Cardiac fibroblast (primary cell): ENCODE measurements at regions not wholly inside any gene's neighbourhood (a gene's known extent, or its start where the extent isn't known, plus 50 kb on each side); places are given as distances from the start of the nearest gene placed in this dataset.
A peak's percentile ranks its signal among the peaks of the same experiment; 100 is the strongest.

Experiments used
- DNase-seq, 2 donors: peaks; one replicate each; pipeline versions ENCODE4 v3.0.0 to v3.0.0-alpha.2; 2010; ENCODE audit warnings: low read depth in 2 of 2
- H3K4me3 ChIP-seq, 2 donors: replicated peaks in 1 of 2; 1 replicate in 1 of 2; 2 replicates in 1 of 2; pipeline ENCODE4 v1.5.1; 2011; ENCODE audit warnings: low read depth in 2 of 2, low read length in 2 of 2, mild to moderate bottlenecking in 2 of 2, moderate library complexity in 1 of 2
- TF ChIP-seq, protein P1 (sequence below): IDR thresholded peaks from one replicate; pipeline ENCODE4 v1.5.1; 2011; ENCODE audit warnings: low read depth, mild to moderate bottlenecking, low read length, inconsistent platforms

DNA sequence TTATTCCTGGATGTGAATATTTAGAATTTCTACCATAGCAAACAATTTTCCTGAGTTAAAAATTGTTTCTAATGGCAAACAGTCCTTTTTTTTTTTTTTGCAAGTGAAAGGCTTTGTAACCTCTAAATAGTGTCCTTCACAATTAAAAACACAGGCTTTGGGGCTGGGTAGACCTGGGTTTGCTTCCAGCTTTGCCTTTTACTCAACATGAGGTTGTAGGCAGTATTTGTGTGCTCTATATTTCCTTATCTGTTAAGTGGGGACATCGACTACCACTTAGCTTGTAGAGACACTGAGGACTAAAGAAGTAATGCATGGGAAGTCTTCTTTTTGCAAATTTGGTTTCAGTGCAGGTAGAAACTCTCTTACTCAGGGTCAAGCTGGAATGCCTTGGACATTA is 169.4 kb upstream of the GRB10 start:
- no peak for DNase-seq
- TF ChIP-seq, protein P1, sequence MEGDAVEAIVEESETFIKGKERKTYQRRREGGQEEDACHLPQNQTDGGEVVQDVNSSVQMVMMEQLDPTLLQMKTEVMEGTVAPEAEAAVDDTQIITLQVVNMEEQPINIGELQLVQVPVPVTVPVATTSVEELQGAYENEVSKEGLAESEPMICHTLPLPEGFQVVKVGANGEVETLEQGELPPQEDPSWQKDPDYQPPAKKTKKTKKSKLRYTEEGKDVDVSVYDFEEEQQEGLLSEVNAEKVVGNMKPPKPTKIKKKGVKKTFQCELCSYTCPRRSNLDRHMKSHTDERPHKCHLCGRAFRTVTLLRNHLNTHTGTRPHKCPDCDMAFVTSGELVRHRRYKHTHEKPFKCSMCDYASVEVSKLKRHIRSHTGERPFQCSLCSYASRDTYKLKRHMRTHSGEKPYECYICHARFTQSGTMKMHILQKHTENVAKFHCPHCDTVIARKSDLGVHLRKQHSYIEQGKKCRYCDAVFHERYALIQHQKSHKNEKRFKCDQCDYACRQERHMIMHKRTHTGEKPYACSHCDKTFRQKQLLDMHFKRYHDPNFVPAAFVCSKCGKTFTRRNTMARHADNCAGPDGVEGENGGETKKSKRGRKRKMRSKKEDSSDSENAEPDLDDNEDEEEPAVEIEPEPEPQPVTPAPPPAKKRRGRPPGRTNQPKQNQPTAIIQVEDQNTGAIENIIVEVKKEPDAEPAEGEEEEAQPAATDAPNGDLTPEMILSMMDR, result no peak
- H3K4me3 ChIP-seq, result no peak overlapping the region

DNA sequence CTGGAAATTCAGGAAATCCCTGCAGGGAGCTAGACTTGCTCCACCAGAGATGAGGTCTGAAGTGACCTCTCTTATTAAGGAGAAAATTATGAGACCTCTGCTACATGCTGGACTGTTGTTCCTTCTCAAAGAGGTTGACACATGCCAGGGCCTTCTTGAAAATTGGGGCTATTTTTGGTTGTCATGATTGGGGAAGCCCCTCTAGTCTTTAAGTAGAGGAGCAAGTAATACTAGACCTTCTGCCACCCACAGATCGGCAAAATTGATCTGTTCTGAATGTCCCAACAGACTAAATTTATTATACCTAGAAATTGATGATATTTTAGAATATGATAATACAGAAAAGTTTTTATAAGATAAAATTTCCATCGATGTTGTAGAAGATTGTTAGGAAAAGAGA is 160.8 kb upstream of the GRB10 start:
- no peak overlapping the region for H3K4me3 ChIP-seq
- DNase-seq, result no peak
- TF ChIP-seq, protein P1, result no peak

DNA sequence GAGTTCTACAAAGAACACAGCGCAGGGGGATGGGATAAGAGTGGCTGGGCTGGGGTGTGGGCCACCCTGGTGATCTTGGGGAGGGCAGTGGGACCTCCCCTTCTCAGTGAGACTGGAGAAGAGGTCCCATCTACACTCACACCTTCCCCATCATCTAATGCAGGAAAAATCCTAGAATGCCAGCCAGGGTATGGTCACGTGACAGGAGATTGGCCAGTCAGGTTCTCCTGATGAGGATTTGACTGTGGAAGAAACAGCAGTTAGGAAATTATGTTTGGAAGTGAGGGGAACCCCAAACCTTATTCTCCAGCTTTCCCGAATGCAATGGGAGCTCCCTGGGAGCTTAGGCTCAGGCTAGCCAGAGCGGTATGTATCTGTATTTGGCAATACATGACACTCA is 158.8 kb upstream of the GRB10 start:
- DNase-seq, result no peak
- no peak overlapping the region for H3K4me3 ChIP-seq
- TF ChIP-seq, protein P1, result no peak

DNA sequence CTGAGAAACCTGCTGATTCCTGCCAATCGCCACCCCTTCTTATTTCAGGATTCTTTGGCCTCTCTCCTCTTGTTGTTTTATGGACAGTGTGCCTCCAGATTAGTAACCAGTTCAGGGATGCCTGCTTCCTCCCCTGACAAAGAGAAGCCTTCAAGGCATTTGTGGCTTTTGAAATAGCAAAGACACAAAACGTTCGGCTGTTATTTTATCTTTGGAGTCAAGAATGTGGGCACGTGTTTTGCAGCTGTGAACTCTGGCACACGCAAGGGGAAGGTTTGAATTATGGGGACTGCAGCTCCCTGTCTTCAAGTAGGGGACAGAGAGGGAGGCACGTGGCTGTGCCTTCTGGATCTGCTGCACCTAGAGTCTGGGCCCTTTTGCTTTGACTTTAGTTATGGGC is 157.9 kb upstream of the GRB10 start:
- TF ChIP-seq, protein P1, result no peak
- peak; percentile 9 to 22 for DNase-seq
- H3K4me3 ChIP-seq, result no peak overlapping the region

DNA sequence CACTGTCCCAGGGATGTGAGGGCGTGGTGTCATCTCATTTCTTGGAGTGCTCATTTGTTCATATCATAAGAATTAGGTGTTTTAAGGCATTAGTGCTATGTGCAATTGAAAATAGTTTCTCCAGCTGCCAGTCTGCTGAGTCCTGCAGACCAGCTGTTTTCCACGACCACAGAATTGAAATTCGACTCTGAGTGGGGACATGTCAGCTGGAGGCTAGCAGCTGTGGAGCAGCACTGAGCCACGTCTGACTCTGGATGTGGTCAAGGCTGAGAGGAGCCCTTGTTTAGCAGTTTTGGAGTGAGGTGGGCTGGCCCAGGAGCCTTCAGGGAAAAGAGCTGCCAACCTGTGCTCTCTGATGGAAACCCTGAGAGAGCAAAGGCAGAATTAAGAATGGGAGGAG is 156.3 kb upstream of the GRB10 start:
- DNase-seq, result peak in 1 of 2 donors; percentile 60
- TF ChIP-seq, protein P1, result no peak
- no peak overlapping the region for H3K4me3 ChIP-seq

DNA sequence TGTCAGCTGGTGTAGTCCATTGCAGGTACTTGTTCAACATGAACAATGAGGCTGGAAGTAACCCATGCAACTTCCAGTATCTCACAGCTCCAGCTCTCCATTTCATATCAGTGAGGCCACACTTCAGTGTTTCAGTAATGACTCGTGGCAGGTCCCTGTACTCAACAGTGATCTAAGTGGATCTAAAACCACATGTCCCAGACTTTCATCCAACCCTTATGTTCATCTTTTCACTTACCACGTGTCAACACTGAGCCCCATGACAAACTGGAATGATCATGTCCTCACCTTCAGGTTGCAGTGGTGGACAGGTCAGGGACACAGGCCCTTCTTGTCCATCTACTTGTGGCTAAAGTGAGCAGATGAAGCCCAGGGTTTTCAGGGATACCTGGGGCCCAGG is 155.0 kb upstream of the GRB10 start:
- H3K4me3 ChIP-seq, result no peak overlapping the region
- TF ChIP-seq, protein P1, result no peak
- DNase-seq, result no peak

DNA sequence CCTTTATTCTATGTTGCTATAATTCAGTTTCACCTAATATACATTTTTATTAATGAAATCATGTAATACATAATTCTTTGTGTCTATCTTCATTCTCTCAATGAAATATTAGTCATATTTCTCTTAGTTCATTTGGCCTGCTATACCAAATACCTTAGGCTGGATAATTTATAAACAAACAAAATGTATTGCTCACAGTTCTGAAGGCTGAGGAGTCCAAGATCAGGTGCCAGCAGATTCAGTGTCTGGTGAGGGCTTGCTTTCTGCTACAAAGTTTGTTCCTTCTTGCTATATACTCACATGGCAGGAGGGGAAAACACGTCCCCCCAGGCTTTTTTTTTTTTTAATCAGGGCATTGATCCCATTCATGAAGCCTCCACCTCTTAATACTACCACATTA is 143.4 kb upstream of the GRB10 start:
- DNase-seq, result no peak
- H3K4me3 ChIP-seq, result no peak overlapping the region
- TF ChIP-seq, protein P1, result no peak
